ENCODE measurements at regions not wholly inside any gene's neighbourhood (a gene's known extent, or its start where the extent isn't known, plus 50 kb on each side); places are given as distances from the start of the nearest gene placed in this dataset.

GRCh38 chr11:87861030-87861429, 314.2 kb downstream of the RAB38 start:
- TF ChIP-seq, protein P1, sequence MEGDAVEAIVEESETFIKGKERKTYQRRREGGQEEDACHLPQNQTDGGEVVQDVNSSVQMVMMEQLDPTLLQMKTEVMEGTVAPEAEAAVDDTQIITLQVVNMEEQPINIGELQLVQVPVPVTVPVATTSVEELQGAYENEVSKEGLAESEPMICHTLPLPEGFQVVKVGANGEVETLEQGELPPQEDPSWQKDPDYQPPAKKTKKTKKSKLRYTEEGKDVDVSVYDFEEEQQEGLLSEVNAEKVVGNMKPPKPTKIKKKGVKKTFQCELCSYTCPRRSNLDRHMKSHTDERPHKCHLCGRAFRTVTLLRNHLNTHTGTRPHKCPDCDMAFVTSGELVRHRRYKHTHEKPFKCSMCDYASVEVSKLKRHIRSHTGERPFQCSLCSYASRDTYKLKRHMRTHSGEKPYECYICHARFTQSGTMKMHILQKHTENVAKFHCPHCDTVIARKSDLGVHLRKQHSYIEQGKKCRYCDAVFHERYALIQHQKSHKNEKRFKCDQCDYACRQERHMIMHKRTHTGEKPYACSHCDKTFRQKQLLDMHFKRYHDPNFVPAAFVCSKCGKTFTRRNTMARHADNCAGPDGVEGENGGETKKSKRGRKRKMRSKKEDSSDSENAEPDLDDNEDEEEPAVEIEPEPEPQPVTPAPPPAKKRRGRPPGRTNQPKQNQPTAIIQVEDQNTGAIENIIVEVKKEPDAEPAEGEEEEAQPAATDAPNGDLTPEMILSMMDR (IDR thresholded peaks at IDR 0.05; ENCODE audit: low read depth, low read length, poor library complexity, severe bottlenecking), result no peak
- TF ChIP-seq EZH2phosphoT487 (IDR thresholded peaks at IDR 0.05; ENCODE audit: borderline replicate concordance, low read length), result no peak
